Bronchial epithelial cell (primary cell): ENCODE measurements at regions not wholly inside any gene's neighbourhood (a gene's known extent, or its start where the extent isn't known, plus 50 kb on each side); places are given as distances from the start of the nearest gene placed in this dataset.

Source experiments
- DNase-seq: peaks from one replicate; pipeline ENCODE4 v3.0.0-alpha.2; 2010; ENCODE audit warnings: low read depth
- FAIRE-seq: peaks from 2 replicates; lab custom pipeline; 2011; peaks lifted over from hg19 to GRCh38; lab: Jason Lieb, UNC
- H3K27me3 ChIP-seq: 2 replicates; pipeline ENCODE4 v1.5.1; 2011; ENCODE audit warnings: low read length; ENCODE audit not compliant: control insufficient read depth, insufficient read depth
- H3K36me3 ChIP-seq: 2 replicates; pipeline ENCODE4 v1.5.1; 2011; ENCODE audit warnings: low read length; ENCODE audit not compliant: control insufficient read depth, insufficient read depth
- H3K4me3 ChIP-seq: 2 replicates; pipeline ENCODE4 v1.5.1; 2011; ENCODE audit warnings: mild to moderate bottlenecking, low read depth, low read length, control low read depth
- TF ChIP-seq, protein P1 (sequence below): IDR thresholded peaks from 2 replicates; pipeline ENCODE4 v1.5.1; 2011; ENCODE audit warnings: mild to moderate bottlenecking, moderate library complexity, low read length, control low read depth, inconsistent platforms; ENCODE audit not compliant: insufficient read depth, severe bottlenecking

DNA sequence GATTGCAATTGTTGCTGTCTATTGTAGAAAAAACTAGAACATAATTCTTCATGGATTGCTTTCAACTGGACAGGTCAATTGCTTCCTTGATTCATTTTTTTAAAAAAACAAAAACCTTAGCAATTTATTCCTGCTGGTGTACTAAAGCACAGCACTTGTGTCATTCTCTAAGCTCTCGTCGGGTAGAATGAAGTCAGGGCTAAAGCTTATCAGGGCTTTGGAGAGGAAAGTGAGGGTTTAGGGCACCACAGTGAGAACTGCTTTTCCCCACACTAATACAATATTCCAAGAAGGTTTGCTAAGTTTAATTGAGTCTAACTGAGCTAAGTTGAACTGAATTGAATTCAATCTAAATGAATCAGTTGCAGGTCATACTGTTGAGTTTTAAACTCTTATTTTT is 76.4 kb upstream of the TLR3 start:
- TF ChIP-seq, protein P1, sequence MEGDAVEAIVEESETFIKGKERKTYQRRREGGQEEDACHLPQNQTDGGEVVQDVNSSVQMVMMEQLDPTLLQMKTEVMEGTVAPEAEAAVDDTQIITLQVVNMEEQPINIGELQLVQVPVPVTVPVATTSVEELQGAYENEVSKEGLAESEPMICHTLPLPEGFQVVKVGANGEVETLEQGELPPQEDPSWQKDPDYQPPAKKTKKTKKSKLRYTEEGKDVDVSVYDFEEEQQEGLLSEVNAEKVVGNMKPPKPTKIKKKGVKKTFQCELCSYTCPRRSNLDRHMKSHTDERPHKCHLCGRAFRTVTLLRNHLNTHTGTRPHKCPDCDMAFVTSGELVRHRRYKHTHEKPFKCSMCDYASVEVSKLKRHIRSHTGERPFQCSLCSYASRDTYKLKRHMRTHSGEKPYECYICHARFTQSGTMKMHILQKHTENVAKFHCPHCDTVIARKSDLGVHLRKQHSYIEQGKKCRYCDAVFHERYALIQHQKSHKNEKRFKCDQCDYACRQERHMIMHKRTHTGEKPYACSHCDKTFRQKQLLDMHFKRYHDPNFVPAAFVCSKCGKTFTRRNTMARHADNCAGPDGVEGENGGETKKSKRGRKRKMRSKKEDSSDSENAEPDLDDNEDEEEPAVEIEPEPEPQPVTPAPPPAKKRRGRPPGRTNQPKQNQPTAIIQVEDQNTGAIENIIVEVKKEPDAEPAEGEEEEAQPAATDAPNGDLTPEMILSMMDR: no peak
- H3K27me3 ChIP-seq: no peaks in the 10 kb centered on the region

DNA sequence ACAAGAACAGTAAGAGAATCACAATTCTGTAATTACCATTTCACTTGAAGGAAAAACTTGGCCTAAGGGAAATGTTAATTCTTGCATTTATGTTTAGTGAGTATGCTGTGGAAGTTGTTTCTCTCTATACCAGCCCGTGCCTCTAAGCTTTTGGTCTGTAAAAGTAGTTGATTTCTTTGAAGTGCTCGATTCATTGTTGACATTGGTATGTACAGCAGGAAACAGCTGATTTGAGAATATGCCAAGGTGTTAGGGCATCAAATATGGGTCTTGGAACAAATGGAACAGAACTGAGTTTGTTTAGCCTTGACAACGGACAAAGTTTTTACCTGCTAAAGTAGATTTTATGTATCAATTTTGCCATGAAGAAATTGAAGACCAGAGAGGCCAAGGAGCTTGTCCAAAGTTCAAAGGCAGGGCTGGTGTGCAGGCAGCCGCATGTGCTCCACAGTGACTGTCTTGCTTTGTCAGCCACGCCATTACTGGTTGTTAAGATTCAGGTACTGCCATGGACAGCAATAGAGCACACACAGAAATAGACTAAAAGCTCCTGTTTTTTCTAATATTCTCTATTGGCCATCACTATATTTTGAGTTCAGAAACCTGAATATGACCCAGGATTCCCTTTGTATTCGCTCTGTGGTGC is 75.5 kb upstream of the TLR3 start:
- FAIRE-seq (no peak), DNase-seq (no peak)
- TF ChIP-seq, protein P1: no peak
- no peak overlapping the region for H3K4me3 ChIP-seq
- H3K27me3 ChIP-seq: no peaks in the 10 kb centered on the region
- H3K36me3 ChIP-seq: no peaks in the 10 kb centered on the region

More for the DNA sequence above, 76.4 kb upstream of the TLR3 start:
- DNase-seq: no peak
- no peak for FAIRE-seq
- no peak overlapping the region for H3K4me3 ChIP-seq
- no peaks in the 10 kb centered on the region for H3K36me3 ChIP-seq

DNA sequence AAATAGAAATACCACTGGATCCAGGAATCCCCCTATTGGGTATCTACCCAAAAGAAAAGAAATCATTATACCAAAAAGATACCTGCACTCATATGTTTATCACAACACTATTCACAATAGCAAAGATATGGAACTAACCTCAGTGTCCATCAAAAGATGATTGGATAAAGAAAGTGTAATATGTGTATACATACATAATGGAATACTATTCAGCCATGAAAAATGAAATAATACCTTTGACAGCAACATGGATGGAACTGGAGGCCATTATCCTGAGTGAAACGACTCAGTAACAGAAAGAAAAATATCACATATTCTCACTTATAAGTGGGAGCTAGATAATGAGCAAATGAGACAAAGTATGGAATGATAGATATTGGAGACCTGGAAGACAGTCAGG is 74.2 kb upstream of the TLR3 start:
- H3K27me3 ChIP-seq: no peaks in the 10 kb centered on the region
- no peak overlapping the region for H3K4me3 ChIP-seq
- no peak for DNase-seq
- TF ChIP-seq, protein P1: no peak
- FAIRE-seq: no peak
- H3K36me3 ChIP-seq: no peaks in the 10 kb centered on the region

DNA sequence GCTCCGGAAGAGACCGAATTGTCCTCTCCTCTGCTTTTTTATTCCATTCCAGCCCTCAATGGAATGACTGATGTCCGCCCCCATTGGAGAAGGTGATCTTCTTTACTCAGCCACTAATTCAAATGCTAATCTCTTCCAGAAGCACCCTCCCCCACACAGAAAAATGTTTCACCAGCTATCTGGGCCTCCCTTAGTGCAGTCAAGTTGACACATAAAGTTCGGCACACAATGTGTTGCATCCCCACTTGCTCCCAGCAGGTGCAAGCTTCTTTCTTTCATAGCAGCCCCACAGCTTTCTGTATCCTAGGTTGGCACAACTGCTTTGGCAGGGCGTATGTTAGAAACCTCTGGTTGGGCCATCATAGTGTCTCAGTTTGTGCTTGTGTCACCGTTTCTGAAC is 73.3 kb upstream of the TLR3 start:
- no peaks in the 10 kb centered on the region for H3K36me3 ChIP-seq
- DNase-seq (no peak), FAIRE-seq (no peak)
- H3K27me3 ChIP-seq: no peaks in the 10 kb centered on the region
- H3K4me3 ChIP-seq: no peak overlapping the region
- TF ChIP-seq, protein P1: no peak

DNA sequence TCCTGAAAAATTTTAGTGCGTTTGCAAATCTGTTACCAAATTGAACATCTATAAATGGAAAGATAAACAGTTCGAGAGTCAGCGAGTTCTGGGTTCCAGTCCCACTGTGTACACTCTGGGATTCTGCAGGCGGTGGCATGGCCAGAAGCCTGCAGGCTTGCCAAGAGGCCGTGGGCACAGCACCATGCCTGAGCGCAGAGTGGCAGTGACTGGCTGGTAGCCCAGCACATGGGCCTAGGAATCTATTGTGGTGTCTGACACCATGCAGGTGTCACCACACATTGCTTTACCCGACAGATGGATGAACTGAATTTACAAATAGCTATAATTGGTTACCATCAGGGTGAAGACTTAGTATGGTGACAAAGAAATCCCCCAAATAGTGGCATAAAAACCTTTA is 71.7 kb upstream of the TLR3 start:
- Histone ChIP-seq H3K27me3 (no peaks in the 10 kb centered on the region), H3K36me3 (no peaks in the 10 kb centered on the region), H3K4me3 (no peak overlapping the region)
- DNase-seq (no peak), FAIRE-seq (no peak)
- TF ChIP-seq, protein P1: no peak

DNA sequence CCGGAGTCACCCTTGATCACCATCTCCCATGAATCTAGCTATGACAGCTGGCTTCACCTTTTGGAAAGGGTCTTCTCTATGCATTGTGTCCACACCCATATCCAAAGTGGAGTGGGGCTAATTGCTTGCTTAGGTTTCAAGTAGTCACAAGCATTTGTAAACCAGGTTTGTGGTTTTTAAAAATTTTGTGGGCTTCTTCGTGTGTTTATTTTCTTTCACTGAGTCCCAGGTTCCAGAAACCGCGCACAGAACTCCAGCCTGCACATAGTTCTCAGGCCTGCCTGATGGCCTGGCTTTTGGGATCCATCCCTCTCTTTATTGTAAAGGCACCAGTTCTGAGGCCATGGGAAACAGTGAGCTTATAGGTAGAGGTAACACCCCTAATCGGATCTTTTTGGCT is 70.2 kb upstream of the TLR3 start:
- no peak for FAIRE-seq
- Histone ChIP-seq H3K36me3 (no peaks in the 10 kb centered on the region), H3K27me3 (no peaks in the 10 kb centered on the region), H3K4me3 (no peak overlapping the region)
- TF ChIP-seq, protein P1: no peak
- DNase-seq: no peak
